AG09309 (cell line): ENCODE measurements at regions not wholly inside any gene's neighbourhood (a gene's known extent, or its start where the extent isn't known, plus 50 kb on each side); places are given as distances from the start of the nearest gene placed in this dataset.

ENCODE experiments used
- DNase-seq: peaks from one replicate; pipeline ENCODE4 v3.0.0-alpha.2; 2010; ENCODE audit warnings: low read depth
- H3K4me3 ChIP-seq: 2 replicates; pipeline ENCODE4 v1.5.1; 2011; ENCODE audit warnings: mild to moderate bottlenecking, low read depth, low read length, moderate library complexity; ENCODE audit not compliant: control insufficient read depth
- TF ChIP-seq, protein P1 (sequence below): IDR thresholded peaks from 2 replicates; pipeline ENCODE4 v1.5.1; 2011; ENCODE audit warnings: mild to moderate bottlenecking, low read depth, low read length, inconsistent platforms; ENCODE audit not compliant: insufficient read depth, control insufficient read depth; ENCODE audit errors: missing control alignments

DNA sequence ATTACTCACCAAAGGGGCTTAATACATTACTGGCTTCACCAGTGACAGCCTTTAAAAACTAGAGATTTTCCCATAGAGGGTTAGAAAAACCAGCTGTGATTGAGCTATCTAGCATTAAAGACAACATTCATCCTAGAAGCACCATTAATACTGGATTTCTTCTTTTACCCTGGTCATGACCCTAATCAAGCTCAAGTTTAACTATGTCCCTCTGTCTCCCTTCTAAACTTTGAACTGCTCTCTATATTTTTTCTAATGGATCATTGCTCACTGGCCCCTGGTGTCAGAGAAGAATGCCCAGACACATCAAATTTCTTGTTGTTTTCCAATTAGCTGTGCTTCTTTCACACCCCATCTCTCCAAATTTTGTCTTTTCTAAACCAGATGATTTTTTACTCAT is 1101.3 kb downstream of the XPNPEP1 start:
- TF ChIP-seq, protein P1, sequence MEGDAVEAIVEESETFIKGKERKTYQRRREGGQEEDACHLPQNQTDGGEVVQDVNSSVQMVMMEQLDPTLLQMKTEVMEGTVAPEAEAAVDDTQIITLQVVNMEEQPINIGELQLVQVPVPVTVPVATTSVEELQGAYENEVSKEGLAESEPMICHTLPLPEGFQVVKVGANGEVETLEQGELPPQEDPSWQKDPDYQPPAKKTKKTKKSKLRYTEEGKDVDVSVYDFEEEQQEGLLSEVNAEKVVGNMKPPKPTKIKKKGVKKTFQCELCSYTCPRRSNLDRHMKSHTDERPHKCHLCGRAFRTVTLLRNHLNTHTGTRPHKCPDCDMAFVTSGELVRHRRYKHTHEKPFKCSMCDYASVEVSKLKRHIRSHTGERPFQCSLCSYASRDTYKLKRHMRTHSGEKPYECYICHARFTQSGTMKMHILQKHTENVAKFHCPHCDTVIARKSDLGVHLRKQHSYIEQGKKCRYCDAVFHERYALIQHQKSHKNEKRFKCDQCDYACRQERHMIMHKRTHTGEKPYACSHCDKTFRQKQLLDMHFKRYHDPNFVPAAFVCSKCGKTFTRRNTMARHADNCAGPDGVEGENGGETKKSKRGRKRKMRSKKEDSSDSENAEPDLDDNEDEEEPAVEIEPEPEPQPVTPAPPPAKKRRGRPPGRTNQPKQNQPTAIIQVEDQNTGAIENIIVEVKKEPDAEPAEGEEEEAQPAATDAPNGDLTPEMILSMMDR, result no peak
- DNase-seq, result no peak
- no peak overlapping the region for H3K4me3 ChIP-seq

DNA sequence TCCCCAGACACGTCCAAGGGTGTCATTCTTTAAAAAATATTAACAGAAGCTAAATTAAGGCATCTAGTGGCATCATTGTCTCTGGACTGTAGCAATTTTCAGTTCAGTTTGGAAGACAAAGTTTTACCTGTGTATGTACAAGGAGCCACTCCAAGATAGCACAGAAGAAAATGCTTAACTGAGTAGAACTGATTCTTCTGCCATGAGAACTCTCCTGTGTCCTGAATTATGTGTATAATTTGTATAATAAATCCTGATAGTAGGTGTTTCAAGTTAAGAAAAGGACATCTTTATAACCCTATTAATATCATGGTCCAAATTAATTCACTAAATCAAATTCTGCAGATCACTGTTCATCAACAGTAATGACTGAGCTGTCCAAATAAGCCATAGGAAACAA is 1104.0 kb downstream of the XPNPEP1 start:
- H3K4me3 ChIP-seq, result no peak overlapping the region
- no peak for DNase-seq
- TF ChIP-seq, protein P1, result no peak

DNA sequence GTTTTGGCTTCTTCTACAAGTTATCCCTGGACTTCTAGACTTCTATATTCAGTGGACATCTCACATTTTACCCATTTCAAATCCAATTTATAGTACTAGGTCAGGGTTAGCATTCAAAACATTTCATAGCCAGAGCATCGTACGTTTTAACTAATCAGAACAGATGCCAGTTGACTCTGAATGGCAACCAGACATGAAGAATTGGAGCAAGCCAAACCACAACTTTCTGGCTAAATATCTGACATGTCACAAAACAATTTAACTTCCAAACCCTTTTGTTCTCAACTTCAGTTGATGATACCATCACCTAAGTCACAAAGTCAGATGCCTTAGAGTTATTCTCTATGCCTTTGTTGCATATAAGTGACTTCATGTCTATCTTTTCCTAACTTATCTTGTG is 1105.7 kb downstream of the XPNPEP1 start:
- no peak for DNase-seq

DNA sequence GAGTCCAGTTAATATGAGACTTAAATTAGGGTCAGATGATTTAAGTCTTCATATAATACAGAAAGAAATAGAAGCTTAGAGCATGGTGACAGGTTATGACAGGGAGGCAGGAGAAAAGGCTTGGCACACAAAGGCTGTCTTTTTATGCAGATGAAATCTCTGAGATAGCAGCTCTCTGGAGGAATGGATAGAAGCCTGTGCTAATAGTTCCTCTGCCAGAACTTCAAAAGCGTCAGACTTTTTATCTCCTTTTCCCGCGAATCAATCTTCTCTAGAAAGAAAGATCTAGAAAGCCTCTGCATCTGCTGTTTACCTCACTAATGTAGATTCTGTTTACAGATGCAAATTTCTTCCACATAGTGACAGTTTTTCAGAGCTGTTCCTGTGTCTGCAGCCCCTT is 1106.2 kb downstream of the XPNPEP1 start:
- no peak for DNase-seq
- H3K4me3 ChIP-seq, result no peak overlapping the region
- TF ChIP-seq, protein P1, result no peak

More for the DNA sequence above, 1105.7 kb downstream of the XPNPEP1 start:
- TF ChIP-seq, protein P1, result no peak
- no peak overlapping the region for H3K4me3 ChIP-seq

DNA sequence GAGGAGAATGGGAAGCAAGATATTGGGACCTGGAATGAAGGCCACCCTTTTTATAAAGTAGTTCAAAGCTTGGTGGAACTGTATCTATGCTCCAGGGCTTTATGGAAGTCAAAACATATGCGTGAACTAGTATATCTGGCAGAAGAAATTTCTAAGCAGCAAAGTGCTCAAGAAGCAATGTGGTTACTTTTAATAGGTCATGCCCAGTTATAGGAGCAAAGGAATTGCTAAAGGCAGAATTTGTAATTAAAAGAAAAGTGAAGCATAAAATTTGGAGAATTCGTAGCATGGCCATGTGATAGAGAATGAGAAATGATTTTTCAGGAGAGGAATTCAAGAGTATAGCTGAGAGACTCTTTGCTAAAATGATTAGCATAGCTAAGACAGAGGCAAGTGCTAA is 1110.4 kb downstream of the XPNPEP1 start:
- TF ChIP-seq, protein P1, result no peak
- no peak for DNase-seq
- no peak overlapping the region for H3K4me3 ChIP-seq

DNA sequence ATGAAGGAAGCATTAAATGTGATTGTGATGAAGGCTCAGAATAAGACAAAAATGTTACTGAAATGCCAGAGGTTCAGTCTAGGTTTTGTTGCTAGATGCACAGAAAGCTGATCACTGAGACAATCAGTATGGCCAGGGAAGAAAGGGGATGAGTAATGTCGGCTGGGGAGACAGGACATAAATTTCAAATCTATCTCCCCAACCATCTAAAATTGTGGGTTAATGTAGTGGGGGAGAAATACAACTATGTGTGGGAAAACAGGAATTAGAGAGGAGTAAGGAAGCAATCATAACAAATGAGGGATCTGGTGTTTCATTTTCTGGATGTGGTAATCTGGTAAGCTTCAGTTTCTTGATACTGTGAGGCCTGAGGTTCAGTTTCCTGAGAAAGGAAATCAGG is 1111.0 kb downstream of the XPNPEP1 start:
- no peak overlapping the region for H3K4me3 ChIP-seq
- TF ChIP-seq, protein P1, result no peak
- no peak for DNase-seq

DNA sequence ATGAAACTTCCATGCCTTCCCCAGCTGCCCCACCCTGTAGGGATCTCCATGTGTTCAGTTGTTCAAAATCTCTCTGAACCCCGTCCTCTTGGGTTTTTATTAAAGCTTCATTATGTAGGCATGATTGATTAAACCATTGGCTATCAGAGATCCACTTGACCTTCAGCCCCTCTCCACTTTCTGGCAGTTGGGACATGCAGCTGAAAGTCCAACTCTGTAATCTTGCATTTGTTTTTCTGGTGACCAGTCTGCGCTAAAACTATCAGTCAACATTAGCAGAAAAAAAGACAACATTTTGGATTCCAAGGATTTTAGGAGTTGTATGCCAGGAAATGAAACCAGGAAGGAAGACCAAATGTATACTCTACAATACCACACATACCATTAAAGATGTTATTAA is 1115.1 kb downstream of the XPNPEP1 start:
- TF ChIP-seq, protein P1, result no peak
- no peak overlapping the region for H3K4me3 ChIP-seq
- no peak for DNase-seq
